HG03196 (cell line): ENCODE measurements at regions not wholly inside any gene's neighbourhood (a gene's known extent, or its start where the extent isn't known, plus 50 kb on each side); places are given as distances from the start of the nearest gene placed in this dataset.
"Not testable (repeated sequence)": the region's sequence is repeated elsewhere in the genome, so short reads cannot be mapped to it uniquely, and the experiment has no call there.

Experiments
- ATAC-seq: cut with Tn5 transposase; IDR thresholded peaks from one replicate; pipeline ENCODE4 v1.9.1; 2021; ENCODE audit not compliant: unreplicated experiment

- no peak for ATAC-seq
Observed at GRCh38 chr12:124387528-124387911, 92.6 kb downstream of the RFLNA start.

DNA sequence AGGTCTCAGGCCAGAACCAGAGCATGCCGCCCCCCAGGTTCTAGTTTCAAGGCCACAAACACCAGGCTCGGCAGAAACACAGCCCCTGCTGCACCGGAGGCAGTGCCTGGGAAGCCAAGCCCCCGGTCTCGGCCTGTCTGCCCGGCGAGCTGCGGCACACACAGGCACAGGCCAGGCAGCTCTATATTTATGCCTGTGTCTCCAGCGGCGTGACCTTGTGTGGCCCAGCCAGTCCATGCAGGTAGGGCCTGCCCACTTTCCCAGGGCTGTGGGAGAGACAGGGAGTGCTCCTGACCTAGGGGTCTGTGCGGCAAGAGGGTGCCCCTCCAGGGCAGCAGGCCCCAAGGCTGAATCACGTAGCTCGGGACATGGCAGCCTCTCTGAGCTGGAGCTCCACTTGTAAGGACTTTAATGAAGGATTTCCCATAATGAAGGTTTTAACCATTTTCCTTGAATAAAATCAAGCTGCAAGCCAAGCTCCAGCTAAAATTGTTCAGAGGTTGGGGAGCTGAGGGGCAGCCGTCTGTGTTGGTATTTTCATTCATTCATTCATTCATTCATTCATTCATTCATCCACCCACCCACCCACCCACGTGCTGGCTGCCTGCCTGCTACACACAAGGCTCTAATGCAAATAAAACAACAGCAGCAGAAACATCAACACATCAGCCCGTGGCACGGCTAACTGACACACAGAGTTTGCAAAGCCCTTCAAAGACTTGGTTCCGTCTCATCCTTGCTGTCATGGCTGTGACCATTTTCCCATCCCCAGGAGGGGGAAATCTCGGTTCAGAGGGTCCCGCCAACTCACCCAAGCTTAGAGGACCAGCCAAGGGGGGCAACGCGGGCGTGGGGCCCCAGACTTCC, 92.0 kb downstream of the RFLNA start:
- ATAC-seq = no peak

- no peak for ATAC-seq
Observed at GRCh38 chr12:124386059-124386458, 91.2 kb downstream of the RFLNA start.

DNA sequence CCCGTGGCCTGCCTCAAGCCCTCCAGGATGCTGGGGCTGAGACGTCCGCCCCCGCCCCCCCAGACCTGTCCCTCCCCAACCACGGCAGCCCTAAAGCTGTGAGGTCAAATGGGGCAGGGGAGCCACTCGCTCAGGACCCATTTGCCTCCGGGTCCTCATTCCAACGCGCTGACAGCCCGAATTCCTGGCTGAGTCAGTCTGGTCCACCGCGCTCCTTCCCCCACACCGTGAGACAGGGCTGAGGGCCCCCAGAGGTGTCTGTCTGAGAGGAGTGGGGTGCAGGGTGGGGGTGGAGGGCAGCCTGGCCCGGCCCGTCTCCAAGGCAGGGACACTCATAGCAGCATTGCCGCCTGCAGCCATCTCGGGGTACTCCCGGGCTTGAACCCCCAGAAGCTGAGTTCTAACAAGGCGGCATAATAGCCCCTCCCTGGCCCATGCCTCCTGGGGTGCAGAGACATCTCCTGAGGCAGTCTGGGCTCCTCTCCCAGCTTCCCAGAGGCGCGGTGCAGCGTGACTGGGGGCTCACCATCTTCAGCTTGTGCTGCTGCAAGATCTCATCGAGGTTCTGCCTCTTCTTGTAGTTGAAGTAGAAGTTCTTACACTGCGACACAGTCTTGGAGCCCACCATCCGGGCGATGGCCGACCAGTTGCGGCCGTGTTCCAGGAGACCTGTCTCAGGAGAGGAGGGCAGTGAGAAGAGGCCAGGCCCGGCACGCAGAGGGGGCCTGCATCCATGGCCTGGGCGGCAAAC, 90.5 kb downstream of the RFLNA start:
- no peak for ATAC-seq

- ATAC-seq = no peak
Observed at GRCh38 chr12:124384299-124384894, 89.5 kb downstream of the RFLNA start.

DNA sequence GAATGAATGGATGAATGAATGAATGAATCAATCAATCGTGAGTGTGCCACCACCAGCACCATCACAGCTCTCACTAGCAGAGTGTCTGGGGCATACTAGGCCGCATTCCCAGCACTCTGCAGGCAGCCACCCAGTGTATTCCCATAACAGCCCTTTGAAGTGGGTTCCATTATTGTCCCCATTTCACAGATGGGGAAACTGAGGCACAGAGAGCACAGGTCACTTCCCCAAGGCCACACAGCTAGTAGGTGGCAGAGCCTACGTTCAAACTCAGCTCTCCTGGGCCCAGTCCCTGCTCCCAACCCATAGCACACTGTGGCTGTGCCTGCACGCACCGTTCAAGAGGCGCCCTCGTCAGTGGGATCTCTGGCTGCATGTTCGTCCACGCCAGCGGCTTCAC, 88.1 kb downstream of the RFLNA start:
- no peak for ATAC-seq

DNA sequence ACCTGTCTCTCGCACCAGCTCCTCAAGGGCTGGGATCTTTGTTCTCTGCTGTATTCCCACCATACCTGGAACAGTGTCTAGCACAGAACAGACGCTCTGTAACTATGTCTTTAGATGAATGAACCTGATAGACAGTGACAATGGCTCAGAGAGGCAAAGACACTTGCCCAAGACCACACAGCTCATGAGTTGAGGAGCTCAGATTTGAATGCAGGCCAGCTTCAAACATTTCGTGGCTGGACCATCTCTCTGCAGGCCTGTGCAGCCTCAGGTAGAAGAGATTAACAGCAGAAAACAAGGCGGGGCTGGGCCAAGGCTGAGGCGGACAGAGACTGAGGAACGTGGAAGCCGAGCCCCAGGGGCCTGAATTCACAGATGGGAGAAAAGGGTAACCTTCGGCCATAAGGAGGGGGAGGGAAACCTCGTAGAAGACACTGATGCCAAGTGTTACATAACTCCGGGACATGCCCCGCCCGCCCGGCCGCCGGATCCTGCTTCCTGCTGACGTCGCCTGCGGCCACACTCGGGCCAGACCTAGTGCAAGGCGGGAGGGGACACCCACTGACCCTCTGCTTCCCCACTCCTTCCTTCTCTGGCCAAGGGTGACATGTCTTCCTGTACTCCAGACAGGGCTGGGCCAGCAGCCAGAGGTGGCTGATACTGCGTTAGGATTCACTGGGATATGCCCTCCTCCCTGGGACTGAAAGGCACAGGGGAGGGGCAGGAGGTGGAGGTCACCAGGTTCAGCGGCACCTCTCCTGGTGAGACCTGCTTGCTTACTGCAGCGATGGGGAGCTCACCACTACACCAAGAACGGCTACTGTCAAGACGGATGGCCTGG, 86.8 kb downstream of the RFLNA start:
- ATAC-seq = no peak

DNA sequence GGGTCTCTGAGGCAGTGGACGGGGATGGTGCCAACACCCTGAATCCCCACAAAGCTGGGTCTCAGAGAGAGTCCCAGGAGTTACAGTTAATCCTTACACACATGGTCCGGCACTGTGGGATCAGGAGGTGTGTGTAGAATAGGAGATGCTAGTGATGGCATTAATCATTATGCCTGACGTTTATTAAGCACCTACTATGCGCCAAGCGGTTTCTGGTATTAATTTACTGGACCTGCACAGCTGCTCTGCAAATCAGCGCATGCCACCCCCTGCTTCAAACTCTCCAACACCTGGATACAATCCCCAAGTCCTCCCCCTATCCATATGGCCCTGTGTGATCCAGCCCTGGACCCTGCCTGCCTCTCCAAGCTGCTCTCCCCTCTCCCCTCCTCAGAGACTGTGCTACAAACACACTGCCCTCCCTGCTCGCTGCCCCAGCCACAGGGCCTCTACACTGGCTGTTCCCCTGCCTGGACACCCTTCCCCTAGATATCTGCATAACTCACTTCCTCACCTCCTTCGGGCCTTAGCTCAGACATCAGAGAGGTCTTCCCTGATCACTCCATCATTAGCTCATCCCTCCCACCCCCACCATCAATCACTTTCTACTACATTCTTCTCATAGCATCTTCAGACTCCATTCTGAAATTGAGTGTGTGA, 86.0 kb downstream of the RFLNA start:
- ATAC-seq = no peak

GRCh38 chr12:124379938-124380754, 85.3 kb downstream of the RFLNA start:
- no peak for ATAC-seq

DNA sequence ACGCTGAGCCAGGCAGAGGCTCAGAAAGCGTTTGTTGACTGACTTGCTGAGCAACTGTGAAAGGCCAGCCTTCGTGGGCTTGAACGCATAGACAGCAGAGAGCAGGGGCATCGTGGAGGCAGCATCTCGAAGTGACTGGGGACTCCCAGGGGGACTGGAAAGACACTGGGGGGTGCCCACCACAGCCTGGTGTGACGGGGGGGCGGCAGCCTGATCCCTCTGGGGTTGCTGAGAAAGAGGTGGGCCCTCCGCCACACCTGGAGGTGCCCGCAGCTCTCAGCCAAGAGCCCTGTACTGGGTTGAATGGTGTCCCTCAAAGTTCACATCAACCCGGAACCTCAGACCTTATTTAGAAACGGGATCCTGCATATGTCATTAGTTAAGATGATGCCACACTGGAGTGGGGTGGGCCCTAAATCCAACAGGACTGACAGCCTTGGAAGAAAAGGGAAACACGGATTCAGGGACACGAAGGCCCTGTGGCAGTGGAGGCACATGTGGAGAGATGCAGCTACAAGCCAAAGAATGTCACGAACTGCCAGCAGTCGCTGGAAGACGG, 84.6 kb downstream of the RFLNA start:
- no peak for ATAC-seq

- ATAC-seq = no peak
Observed at GRCh38 chr12:124378926-124379325, 84.0 kb downstream of the RFLNA start.

DNA sequence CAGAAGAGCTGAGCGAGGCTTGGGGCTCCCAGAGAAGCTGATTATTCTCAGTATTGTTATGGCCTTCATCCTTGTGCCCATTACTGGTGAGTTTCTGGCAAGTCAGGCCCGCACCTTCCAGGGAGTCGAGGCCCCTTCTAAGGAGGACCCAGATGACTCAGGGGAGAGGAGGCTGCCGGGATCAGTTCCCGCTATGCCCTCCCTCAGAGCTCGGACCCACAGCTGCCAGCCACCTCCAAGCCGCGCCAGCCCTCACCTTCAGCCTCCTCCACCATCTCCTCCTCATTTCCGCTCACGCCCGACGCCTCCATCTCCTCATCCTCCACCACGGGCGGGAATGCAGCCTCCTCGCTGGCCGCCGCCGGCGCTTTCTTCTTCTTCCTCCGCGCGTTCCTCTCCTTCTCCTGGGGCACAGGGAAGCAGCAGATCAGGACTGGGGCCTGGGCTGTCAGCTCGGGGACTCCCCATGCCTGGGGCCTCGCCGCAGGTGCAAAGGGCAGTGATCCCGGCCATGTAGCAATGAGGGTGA, 83.2 kb downstream of the RFLNA start:
- ATAC-seq = no peak

GRCh38 chr12:124376435-124376834, 81.5 kb downstream of the RFLNA start:
- ATAC-seq = no peak

DNA sequence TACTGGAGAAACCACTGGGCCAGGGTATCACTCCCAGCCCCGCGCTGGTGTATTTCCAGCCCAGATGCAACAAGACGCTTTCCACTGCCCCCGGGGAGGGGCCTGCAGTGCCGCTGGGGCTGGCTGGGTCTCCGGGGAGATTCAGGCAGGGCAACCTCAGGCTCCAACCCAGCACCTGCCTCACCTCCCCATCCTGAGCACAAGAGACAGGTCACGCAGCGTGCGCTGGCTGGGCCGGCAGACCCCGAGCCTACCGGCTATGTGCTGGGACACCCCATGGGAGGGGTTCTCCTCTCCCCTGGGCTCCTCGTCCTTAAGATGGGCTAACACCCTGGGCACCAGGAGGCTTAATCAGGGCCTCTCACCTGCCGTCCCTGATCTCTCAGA, 80.9 kb downstream of the RFLNA start:
- no peak for ATAC-seq

DNA sequence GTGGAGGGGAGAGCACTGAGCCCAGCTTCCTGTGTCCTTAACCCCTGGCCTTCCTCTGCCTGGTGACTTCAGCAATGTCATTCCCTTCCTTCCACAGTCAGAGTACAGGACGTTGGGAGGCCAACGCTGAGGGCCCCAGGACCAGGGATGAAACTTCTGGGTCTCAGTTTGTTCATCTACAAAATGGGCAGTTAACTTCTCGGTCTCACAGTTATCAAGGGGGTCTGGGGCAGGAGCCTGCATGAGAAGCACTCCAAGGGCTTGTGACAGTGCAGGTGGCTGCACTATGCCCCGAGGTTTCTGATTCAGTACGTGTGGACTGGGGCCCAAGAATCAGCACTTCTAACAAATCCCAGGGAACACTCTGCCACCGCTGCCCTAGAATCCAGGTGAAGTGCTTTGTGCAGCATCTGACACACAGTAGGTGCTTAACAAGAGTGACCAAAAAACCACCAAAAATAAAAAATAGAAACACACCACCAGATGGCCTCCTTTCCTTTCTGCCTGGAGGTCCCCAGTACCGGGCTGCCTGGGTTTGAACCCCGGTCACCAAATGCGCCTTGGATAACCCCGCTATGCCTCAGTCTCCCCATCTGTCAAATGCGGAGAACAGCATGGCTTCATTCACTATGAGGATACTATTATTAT, 80.4 kb downstream of the RFLNA start:
- ATAC-seq = no peak

DNA sequence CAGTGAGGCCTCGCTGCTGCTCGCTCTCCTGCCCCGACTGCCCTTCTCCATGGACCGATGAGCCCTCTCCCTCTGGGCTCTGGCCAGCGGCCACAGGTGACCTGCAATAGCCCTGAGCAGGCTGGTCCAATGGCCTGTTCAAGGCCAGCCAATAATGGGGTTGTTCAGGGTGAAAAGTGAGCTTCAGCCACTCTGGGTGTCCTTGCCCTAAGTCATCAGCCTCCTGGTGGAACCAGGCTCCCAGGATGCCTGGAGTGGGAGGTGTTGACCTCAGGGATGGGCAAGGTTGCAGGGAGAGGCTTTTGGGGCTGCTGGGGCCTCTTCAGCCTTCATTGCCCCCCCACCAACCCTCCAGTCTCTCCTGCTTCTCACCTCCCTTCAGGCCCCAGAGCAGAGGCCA, 79.7 kb downstream of the RFLNA start:
- ATAC-seq = no peak

- no peak for ATAC-seq
Observed at GRCh38 chr12:124374147-124374546, 79.3 kb downstream of the RFLNA start.

DNA sequence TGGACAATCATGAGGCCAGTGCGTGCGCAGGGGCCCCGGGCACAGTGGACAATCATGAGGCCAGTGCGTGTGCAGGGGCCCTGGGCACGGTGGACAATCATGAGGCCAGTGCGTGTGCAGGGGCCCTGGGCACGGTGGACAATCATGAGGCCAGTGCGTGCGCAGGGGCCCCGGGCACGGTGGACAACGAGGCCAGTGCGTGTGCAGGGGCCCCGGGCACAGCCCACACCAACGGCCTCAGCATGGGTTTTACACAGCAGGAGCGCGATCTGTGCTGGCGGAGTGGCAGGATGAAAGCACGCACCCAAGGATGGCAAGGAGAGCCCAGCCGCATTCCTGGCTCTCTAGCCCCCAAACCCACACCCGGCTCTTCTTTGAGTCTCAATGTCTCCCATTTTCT, 78.8 kb downstream of the RFLNA start:
- ATAC-seq = not testable (repeated sequence)

DNA sequence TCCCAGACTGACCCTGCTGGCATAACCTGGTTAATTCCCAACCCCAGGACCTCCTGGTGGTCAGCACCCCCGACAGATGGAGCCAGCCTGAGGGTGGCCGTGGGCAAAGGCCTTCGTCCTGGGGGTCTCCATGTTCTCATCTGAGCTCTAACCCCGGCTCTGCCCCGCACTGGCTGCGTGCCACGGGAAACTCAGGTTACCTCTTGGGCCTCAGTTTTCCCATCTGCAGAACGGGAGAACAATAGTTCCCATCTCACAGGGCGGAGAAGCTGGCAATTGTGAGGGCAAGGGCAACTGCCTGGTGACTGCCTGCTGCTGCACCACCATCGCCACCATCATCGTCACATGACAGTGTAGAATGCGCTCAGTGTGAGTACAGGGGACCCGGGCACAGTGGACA, 77.9 kb downstream of the RFLNA start:
- ATAC-seq = no peak
